ENCODE measurements at regions not wholly inside any gene's neighbourhood (a gene's known extent, or its start where the extent isn't known, plus 50 kb on each side); places are given as distances from the start of the nearest gene placed in this dataset.

DNA sequence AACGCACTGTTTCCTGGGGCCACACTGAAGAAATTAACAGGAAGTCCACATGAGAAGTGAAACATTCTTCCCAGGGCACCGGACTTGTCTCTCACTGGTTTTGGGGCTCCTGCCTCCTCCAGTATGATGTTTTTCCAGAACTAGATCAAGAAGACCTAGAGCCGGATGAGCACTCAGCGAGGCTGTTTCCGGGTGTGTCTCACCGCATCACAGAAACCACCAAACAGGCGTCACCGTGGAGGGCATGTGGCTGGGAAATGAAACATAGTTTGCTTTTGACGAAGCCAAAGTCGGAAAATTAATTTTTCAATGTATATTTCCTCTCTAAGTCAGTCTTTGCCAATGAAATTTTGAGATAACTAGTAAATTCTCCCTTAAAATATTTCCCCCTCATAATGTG is 314.0 kb upstream of the SALL3 start:
- TF ChIP-seq CTCF (conservative IDR thresholded peaks at IDR 0.05 in 1 of 2, IDR thresholded peaks at IDR 0.05 in 1 of 2; ENCODE audit: low read depth in 1 of 2, low read length in 2 of 2) (no peak), EZH2 (IDR thresholded peaks at IDR 0.05; ENCODE audit: low read length, missing control alignments) (no peak)

Measured in fibroblast of lung (primary cell).